ENCODE measurements at regions not wholly inside any gene's neighbourhood (a gene's known extent, or its start where the extent isn't known, plus 50 kb on each side); places are given as distances from the start of the nearest gene placed in this dataset.
A peak's percentile ranks its signal among the peaks of the same experiment; 100 is the strongest.
"Not testable (repeated sequence)": the region's sequence is repeated elsewhere in the genome, so short reads cannot be mapped to it uniquely, and the experiment has no call there.

GRCh38 chr6:66628917-66629316, 921.9 kb upstream of the EYS start:
- no peak for FAIRE-seq
- DNase-seq (ENCODE audit: low spot score in 2 of 2), result no peak

- DNase-seq (ENCODE audit: low spot score in 2 of 2) (no peak), FAIRE-seq (no peak)
Measured at GRCh38 chr6:66623050-66623449, 916.0 kb upstream of the EYS start.

- no peak for DNase-seq (ENCODE audit: low spot score in 2 of 2)
- no peak for FAIRE-seq
Measured at GRCh38 chr6:66605971-66606370, 898.9 kb upstream of the EYS start.

DNA sequence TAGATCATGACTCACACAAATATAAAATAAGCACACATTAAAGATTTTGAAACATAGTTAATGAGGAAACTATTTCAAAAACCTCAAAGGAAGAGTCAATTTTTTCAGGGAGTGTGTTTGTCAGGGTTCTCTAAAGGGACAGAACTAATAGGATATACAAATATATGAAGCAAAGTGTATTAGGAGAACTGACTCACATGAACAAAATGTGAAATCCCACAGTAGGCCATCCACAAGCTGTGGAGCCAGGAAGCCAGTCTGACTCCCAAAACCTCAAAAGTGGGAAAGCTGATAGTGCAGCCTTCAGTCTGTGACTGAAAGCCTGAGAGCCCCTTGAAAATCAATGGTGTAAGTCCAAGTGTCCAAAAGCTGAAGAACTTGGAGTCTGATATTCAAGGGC, 898.0 kb upstream of the EYS start:
- no peak for FAIRE-seq
- DNase-seq (ENCODE audit: low spot score in 2 of 2), result no peak

GRCh38 chr6:66599541-66599940, 892.5 kb upstream of the EYS start:
- FAIRE-seq (no peak), DNase-seq (ENCODE audit: low spot score in 2 of 2) (no peak)

GRCh38 chr6:66578362-66578761, 871.3 kb upstream of the EYS start:
- no peak for FAIRE-seq
- no peak for DNase-seq (ENCODE audit: low spot score in 2 of 2)

GRCh38 chr6:66568271-66568670, 861.2 kb upstream of the EYS start:
- DNase-seq (ENCODE audit: low spot score in 2 of 2) (no peak), FAIRE-seq (no peak)

GRCh38 chr6:66561479-66561878, 854.5 kb upstream of the EYS start:
- no peak for DNase-seq (ENCODE audit: low spot score in 2 of 2)
- FAIRE-seq, result no peak

DNA sequence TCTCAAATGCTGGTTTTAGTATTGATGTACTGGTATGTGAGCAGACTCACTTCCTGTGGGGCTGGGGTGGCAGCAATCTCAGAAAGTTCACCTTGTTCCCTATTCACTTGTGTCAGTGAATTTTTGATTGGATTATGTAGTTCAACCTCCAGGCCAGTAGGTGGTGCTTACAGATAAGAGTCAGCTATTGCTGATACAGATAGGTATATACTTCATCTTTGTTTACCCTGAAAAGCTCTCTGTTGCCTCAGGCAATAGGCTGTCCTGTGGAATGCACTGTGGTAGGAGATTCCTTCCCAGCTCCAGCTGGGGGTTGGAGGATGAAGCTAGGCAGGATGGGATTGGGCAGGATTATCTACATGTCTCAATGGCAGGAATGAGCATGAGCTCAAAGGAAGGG, 851.2 kb upstream of the EYS start:
- FAIRE-seq (no peak), DNase-seq (ENCODE audit: low spot score in 2 of 2) (no peak)

DNA sequence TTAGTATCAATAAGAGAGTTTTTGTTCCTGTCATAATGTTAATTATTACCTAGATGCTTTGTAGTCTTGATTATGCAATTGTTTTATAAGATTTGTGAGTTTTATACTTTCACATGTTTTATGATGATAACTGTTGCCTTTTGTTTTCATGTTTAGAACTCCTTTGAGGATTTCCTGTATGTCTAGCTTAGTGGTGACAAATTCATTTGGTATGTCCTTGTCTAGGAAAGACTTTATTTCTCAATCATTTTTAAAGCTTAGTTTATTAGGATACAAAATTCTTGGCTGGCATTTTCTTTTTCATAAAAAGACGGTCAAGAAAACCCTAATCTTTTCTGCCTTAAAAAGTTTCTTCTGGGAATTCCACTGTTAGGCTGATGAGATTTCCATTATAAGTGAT, 849.9 kb upstream of the EYS start:
- DNase-seq (ENCODE audit: low spot score in 2 of 2), result no peak
- no peak for FAIRE-seq

- DNase-seq (ENCODE audit: low spot score in 2 of 2) (no peak), FAIRE-seq (no peak)
Measured at GRCh38 chr6:66555082-66555481, 848.1 kb upstream of the EYS start.

DNA sequence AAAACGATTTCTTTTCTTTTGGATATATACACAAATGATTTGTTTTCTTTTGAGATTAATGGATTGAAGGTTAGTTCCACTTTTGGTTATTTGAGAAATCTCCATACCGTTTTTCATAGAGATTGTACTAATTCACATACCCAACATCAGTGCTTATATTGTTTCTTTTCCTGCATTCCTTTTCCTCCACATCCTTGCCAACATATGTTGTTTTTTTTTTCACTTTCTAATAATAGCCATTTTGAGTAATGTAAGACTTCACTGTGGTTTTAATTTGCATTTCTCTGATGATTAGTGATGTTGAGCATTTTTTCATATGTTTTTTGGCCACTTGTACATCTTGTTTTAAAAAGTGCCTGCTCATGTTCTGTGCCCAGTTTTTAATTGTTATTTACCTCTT, 846.4 kb upstream of the EYS start:
- DNase-seq (ENCODE audit: low spot score in 2 of 2) (no peak), FAIRE-seq (no peak)

GRCh38 chr6:66538551-66539135, 831.6 kb upstream of the EYS start:
- DNase-seq (ENCODE audit: low spot score in 2 of 2), result peak in 1 of 2 donors; percentile 7
- FAIRE-seq, result peak; percentile 84

DNA sequence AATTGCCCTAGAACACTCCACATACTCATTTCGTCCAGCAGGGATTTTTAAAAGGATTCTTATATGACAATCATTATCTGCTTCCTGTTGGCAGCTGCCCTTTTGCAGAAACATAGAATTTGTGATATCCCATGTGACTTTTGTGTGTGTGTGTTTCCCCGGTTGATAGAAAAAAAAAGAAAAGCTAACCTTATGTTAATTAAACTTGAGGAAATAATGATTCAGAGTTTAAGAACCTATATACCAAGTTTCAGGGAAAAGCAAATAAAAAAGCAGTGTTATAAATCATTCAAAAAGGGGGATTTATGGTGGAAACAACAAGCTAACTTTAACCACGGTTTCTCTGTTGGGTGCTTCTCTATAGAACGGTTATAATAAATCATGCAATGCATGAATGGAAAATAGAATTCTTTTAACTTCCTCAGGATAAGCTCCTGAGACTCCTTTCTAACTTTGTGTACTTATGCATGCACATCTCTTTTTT, 826.9 kb upstream of the EYS start:
- DNase-seq (ENCODE audit: low spot score in 2 of 2), result no peak
- no peak for FAIRE-seq

DNA sequence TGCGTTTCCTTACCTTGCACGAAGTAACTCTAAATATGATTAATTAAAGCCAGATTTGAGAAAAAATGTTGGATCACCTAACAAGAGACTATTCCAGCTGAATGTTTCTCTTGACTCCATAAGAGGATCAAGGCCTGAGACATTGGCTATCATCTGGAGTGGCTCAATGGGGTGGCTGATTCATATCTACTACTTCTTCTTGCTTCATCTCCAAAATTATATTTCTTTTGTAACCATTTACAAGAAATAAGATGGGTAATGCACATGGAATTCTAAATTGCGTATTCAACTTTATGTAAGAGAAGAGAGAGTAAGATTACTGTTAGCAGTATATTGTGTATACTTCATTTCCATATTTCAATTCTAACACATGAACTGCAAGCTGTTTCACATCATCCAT, 819.0 kb upstream of the EYS start:
- FAIRE-seq, result no peak
- DNase-seq (ENCODE audit: low spot score in 2 of 2), result no peak

- FAIRE-seq, result no peak
- no peak for DNase-seq (ENCODE audit: low spot score in 2 of 2)
Measured at GRCh38 chr6:66522864-66523263, 815.8 kb upstream of the EYS start.

GRCh38 chr6:66516377-66516776, 809.4 kb upstream of the EYS start:
- no peak for DNase-seq (ENCODE audit: low spot score in 2 of 2)

DNA sequence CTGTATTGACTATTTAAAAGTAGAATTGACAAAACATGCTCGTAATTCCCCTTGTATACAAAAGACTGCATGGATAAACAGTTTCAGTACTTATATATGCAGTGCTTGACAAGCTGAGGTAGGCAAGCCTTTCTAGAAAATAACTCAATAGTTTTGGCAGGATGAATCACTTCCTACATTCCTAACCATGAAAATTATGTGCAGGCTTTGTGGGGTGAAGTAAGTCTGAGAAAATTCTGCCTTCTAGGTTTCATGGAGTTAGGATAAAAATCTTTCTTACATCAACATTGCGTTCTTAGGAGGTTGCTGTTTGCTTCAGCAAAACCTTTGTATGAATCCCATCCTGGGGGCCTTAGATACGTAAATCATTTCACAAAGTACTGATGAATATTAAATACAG, 801.4 kb upstream of the EYS start:
- FAIRE-seq (no peak), DNase-seq (ENCODE audit: low spot score in 2 of 2) (no peak)

More at GRCh38 chr6:66516377-66516776, 809.4 kb upstream of the EYS start:
- FAIRE-seq, result no peak

GRCh38 chr6:66499851-66500250, 792.8 kb upstream of the EYS start:
- FAIRE-seq, result no peak
- DNase-seq (ENCODE audit: low spot score in 2 of 2), result no peak

GRCh38 chr6:66496659-66497058, 789.6 kb upstream of the EYS start:
- FAIRE-seq, result no peak
- no peak for DNase-seq (ENCODE audit: low spot score in 2 of 2)

DNA sequence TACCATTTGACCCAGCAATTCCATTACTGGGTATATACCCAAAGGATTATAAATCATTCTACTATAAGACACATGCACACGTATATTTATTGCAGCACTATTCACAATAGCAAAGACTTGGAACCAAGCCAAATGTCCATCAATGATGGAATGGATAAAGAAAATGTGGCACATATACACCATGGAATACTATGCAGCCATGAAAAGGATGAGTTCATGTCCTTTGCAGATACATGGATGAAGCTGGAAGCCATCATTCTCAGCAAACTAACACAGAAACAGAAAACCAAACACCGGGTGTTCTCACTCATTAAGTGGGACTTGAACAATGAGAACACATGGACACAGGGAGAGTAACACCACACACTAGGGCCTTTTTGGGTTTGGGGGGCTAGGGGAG, 787.6 kb upstream of the EYS start:
- not testable (repeated sequence) for FAIRE-seq; DNase-seq (ENCODE audit: low spot score in 2 of 2)

DNA sequence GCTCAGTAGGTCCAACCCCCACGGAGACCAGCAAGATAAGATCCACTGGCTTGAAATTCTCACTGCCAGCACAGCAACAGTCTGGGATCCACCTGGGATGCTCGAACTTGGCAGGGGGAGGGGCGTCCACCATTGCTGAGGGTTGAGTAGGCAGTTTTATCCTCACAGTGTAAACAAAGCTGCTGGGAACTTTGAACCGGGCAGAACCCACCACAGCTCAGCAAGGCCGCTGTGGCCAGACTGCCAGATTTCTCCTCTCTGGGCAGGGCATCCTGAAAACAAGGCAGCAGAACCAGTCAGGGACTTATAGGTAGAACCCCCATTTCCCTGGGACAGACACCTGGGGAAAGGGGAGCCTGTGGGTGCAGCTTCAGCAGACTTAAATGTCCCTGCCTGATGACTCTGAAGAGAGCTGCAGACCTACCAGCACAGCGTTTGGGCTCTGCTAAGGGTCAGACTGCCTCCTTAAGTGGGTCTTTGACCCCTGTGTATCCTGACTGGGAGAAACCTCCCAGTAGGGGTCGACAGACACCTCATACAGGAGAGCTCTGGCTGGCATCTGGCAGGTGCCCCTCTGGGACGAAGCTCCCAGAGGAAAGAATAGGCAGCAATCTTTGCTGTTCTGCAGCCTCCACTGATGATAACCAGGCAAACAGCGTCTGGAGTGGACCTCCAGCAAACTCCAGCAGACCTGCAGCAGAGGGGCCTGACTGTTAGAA, 782.4 kb upstream of the EYS start:
- FAIRE-seq (no peak), DNase-seq (ENCODE audit: low spot score in 2 of 2) (no peak)
